Liver (tissue), 8 donors: ENCODE measurements at regions not wholly inside any gene's neighbourhood (a gene's known extent, or its start where the extent isn't known, plus 50 kb on each side); places are given as distances from the start of the nearest gene placed in this dataset.

Experiments
- DNase-seq: peaks from one replicate; pipeline ENCODE4 v3.0.0-alpha.2; 2017; ENCODE audit warnings: low spot score
- H3K27ac ChIP-seq, 2 donors: one replicate each; pipeline ENCODE4 v1.7.0; 2013; ENCODE audit warnings: inconsistent platforms in 2 of 2, low read length in 2 of 2, control low read depth in 1 of 2, low read depth in 1 of 2, mild to moderate bottlenecking in 1 of 2
- H3K27me3 ChIP-seq, 4 donors: one replicate each; pipeline versions ENCODE4 v1.6.1 to v1.7.0; 2013; ENCODE audit warnings: low read length in 3 of 4, inconsistent platforms in 1 of 4, mild to moderate bottlenecking in 1 of 4, moderate library complexity in 1 of 4; ENCODE audit not compliant: control insufficient read depth in 4 of 4, insufficient read depth in 4 of 4
- H3K36me3 ChIP-seq, 4 donors: one replicate each; pipeline versions ENCODE4 v1.6.1 to v1.7.0; 2013; ENCODE audit warnings: low read length in 3 of 4, mild to moderate bottlenecking in 3 of 4, low read depth in 1 of 4, moderate library complexity in 1 of 4; ENCODE audit not compliant: control insufficient read depth in 4 of 4, insufficient read depth in 3 of 4
- H3K4me1 ChIP-seq, 4 donors: one replicate each; pipeline versions ENCODE4 v1.6.1 to v1.7.0; 2013; ENCODE audit warnings: low read length in 3 of 4, mild to moderate bottlenecking in 3 of 4, moderate library complexity in 1 of 4; ENCODE audit not compliant: control insufficient read depth in 4 of 4, insufficient read depth in 4 of 4
- H3K4me3 ChIP-seq, 3 donors: one replicate each; pipeline versions ENCODE4 v1.6.1 to v1.7.0; 2013; ENCODE audit warnings: low read length in 3 of 3, control low read depth in 1 of 3, low read depth in 1 of 3, mild to moderate bottlenecking in 1 of 3
- H3K9ac ChIP-seq, 2 donors: one replicate each; pipeline ENCODE4 v1.7.0; 2013; ENCODE audit warnings: low read length in 2 of 2, mild to moderate bottlenecking in 2 of 2, moderate library complexity in 2 of 2, control low read depth in 1 of 2, low read depth in 1 of 2
- H3K9me3 ChIP-seq, 4 donors: one replicate each; pipeline versions ENCODE4 v1.6.1 to v1.7.0; 2013; ENCODE audit warnings: low read length in 3 of 4; ENCODE audit not compliant: control insufficient read depth in 4 of 4
- ATF3 ChIP-seq: IDR thresholded peaks from 2 replicates; pipeline ENCODE4 v1.6.1; 2016; ENCODE audit warnings: antibody characterized with exemption
- CTCF ChIP-seq: fragments of 150-350 bp; IDR thresholded peaks from 2 replicates; pipeline ENCODE4 v1.5.1; 2017; ENCODE audit warnings: improper control_type of control experiment, low read depth, low read length; ENCODE audit not compliant: missing input control
- EGR1 ChIP-seq, 2 donors: IDR thresholded peaks; 2 replicates each; pipeline ENCODE4 v1.6.1; 2016 to 2018; ENCODE audit warnings: antibody characterized with exemption in 2 of 2, low read depth in 2 of 2
- FOXA1 ChIP-seq: IDR thresholded peaks from 2 replicates; pipeline ENCODE4 v1.6.1; 2016; ENCODE audit warnings: antibody characterized with exemption
- GABPA ChIP-seq, 2 donors: IDR thresholded peaks in 1 of 2; conservative IDR thresholded peaks in 1 of 2; 2 replicates each; pipeline ENCODE4 v1.6.1; 2016; ENCODE audit warnings: antibody characterized with exemption in 2 of 2, mild to moderate bottlenecking in 1 of 2, moderate library complexity in 1 of 2
- HNF4A ChIP-seq, 2 donors: conservative IDR thresholded peaks; 2 replicates each; pipeline ENCODE4 v1.6.1; 2016; ENCODE audit warnings: antibody characterized with exemption in 2 of 2, mild to moderate bottlenecking in 2 of 2
- HNF4G ChIP-seq: IDR thresholded peaks from 2 replicates; pipeline ENCODE4 v1.6.1; 2016; ENCODE audit warnings: antibody characterized with exemption
- MAX ChIP-seq: IDR thresholded peaks from 2 replicates; pipeline ENCODE4 v1.6.1; 2016; ENCODE audit warnings: antibody characterized with exemption
- RAD21 ChIP-seq, 2 donors: IDR thresholded peaks; 2 replicates each; pipeline ENCODE4 v1.6.1; 2016; ENCODE audit warnings: antibody characterized with exemption in 2 of 2, mild to moderate bottlenecking in 2 of 2
- REST ChIP-seq: IDR thresholded peaks from 2 replicates; pipeline ENCODE4 v1.6.1; 2016; ENCODE audit warnings: antibody characterized with exemption, mild to moderate bottlenecking
- RXRA ChIP-seq, 2 donors: IDR thresholded peaks; 2 replicates each; pipeline ENCODE4 v1.6.1; 2017 to 2018; ENCODE audit warnings: antibody characterized with exemption in 2 of 2, mild to moderate bottlenecking in 1 of 2
- SP1 ChIP-seq: IDR thresholded peaks from 2 replicates; pipeline ENCODE4 v1.6.1; 2018; ENCODE audit warnings: antibody characterized with exemption, mild to moderate bottlenecking
- WGBS: extraction: QIAGEN DNeasy Blood & Tissue Kit; methylation state at CpG from one replicate; pipeline ENCODE4 v1.1.7; 2013; 5-methylcytosine and 5-hydroxymethylcytosine counted together
- donor health status: healthy.
- donor health status: healthy.
- donor health status: healthy.
- donor health status: healthy.
- donor health status: healthy.

GRCh38 chr7:55308186-55308929 lies 56.8 kb upstream of the LANCL2 start:
- no peak overlapping the region for H3K4me3 ChIP-seq
- H3K4me1 ChIP-seq = no peaks in the 10 kb centered on the region
- 84% methylated on average over 3 of the region's 3 CpGs for WGBS
- H3K36me3 ChIP-seq = no peaks in the 10 kb centered on the region
- H3K27ac ChIP-seq = no peak overlapping the region
- no peaks in the 10 kb centered on the region for H3K9me3 ChIP-seq
- TF ChIP-seq REST (no peak), FOXA1 (no peak), EGR1 (IDR thresholded peaks at IDR 0.05; ENCODE audit: low read depth in 2 of 2) (no peak), RXRA (IDR thresholded peaks at IDR 0.05) (no peak), HNF4A (conservative IDR thresholded peaks at IDR 0.05) (no peak), CTCF (no peak), GABPA (IDR thresholded peaks at IDR 0.05 in 1 of 2, conservative IDR thresholded peaks at IDR 0.05 in 1 of 2) (no peak)
- no peak for DNase-seq
- no peaks in the 10 kb centered on the region for H3K27me3 ChIP-seq
- H3K9ac ChIP-seq = no peak overlapping the region

GRCh38 chr7:55309040-55309991 lies 55.8 kb upstream of the LANCL2 start:
- DNase-seq = no peak
- Histone ChIP-seq H3K9me3 (no peaks in the 10 kb centered on the region), H3K36me3 (no peaks in the 10 kb centered on the region), H3K27me3 (no peaks in the 10 kb centered on the region), H3K4me3 (no peak overlapping the region), H3K9ac (no peak overlapping the region), H3K4me1 (no peaks in the 10 kb centered on the region), H3K27ac (no peak overlapping the region)
- WGBS = 85% methylated on average over 17 of the region's 17 CpGs
- TF ChIP-seq FOXA1 (no peak), MAX (no peak), RAD21 (IDR thresholded peaks at IDR 0.05) (no peak), HNF4G (no peak), RXRA (IDR thresholded peaks at IDR 0.05) (no peak), EGR1 (IDR thresholded peaks at IDR 0.05; ENCODE audit: low read depth in 2 of 2) (no peak), SP1 (no peak), ATF3 (no peak)
